CD14-positive monocyte (primary cell): ENCODE measurements at regions not wholly inside any gene's neighbourhood (a gene's known extent, or its start where the extent isn't known, plus 50 kb on each side); places are given as distances from the start of the nearest gene placed in this dataset.

Experiments
- DNase-seq, 3 donors: peaks; one replicate each; pipeline ENCODE4 v3.0.0-alpha.2; 2011 to 2022
- H2AFZ ChIP-seq: 2 replicates; pipeline ENCODE4 v1.6.0; 2012; ENCODE audit warnings: mild to moderate bottlenecking, low read depth, low read length, inconsistent platforms; ENCODE audit not compliant: insufficient read depth, poor library complexity, severe bottlenecking
- H3K27ac ChIP-seq, 2 donors: 1 replicate in 1 of 2; 2 replicates in 1 of 2; pipeline ENCODE4 v1.5.1; 2012 to 2013; ENCODE audit warnings: low read length in 2 of 2, control low read depth in 1 of 2, inconsistent platforms in 1 of 2, low read depth in 1 of 2, mild to moderate bottlenecking in 1 of 2
- H3K27me3 ChIP-seq, 2 donors: one replicate each; pipeline versions ENCODE4 v1.6.0 to v1.6.1; 2011 to 2013; ENCODE audit warnings: low read length in 2 of 2; ENCODE audit not compliant: control insufficient read depth in 2 of 2, insufficient read depth in 2 of 2
- H3K36me3 ChIP-seq, 2 donors: replicated peaks in 1 of 2; 1 replicate in 1 of 2; 2 replicates in 1 of 2; pipeline versions ENCODE4 v1.5.1 to v1.6.1; 2012 to 2013; ENCODE audit warnings: low read length in 2 of 2, control low read depth in 1 of 2, inconsistent platforms in 1 of 2, mild to moderate bottlenecking in 1 of 2; ENCODE audit not compliant: insufficient read depth in 2 of 2, control insufficient read depth in 1 of 2
- H3K4me1 ChIP-seq, 2 donors: 1 replicate in 1 of 2; 2 replicates in 1 of 2; pipeline versions ENCODE4 v1.5.1 to v1.6.1; 2012 to 2013; ENCODE audit warnings: low read length in 2 of 2, control low read depth in 1 of 2, inconsistent platforms in 1 of 2, mild to moderate bottlenecking in 1 of 2, moderate library complexity in 1 of 2; ENCODE audit not compliant: insufficient read depth in 2 of 2, control insufficient read depth in 1 of 2
- H3K4me2 ChIP-seq: replicated peaks from 2 replicates; pipeline ENCODE3; 2012; ENCODE audit warnings: low read length, moderate library complexity, mild to moderate bottlenecking; ENCODE audit not compliant: poor library complexity, severe bottlenecking; ENCODE audit errors: extremely low read depth
- H3K4me3 ChIP-seq, 3 experiments: fragments of 200-600 bp in 1 of 3; sonication (generic) in 1 of 3; replicated peaks in 1 of 3; 1 replicate in 2 of 3; 2 replicates in 1 of 3; pipeline ENCODE4 v1.5.1; 2011 to 2013; ENCODE audit warnings: low read length in 3 of 3, mild to moderate bottlenecking in 3 of 3, control low read depth in 2 of 3, low read depth in 2 of 3, inconsistent platforms in 1 of 3, moderate library complexity in 1 of 3
- H3K79me2 ChIP-seq: 2 replicates; pipeline ENCODE4 v1.6.0; 2012; ENCODE audit warnings: mild to moderate bottlenecking, control low read depth, inconsistent platforms, low read length, moderate library complexity; ENCODE audit not compliant: insufficient read depth
- H3K9ac ChIP-seq: 2 replicates; pipeline ENCODE4 v1.6.0; 2017; ENCODE audit warnings: low read length, mild to moderate bottlenecking; ENCODE audit not compliant: insufficient read depth, poor library complexity, severe bottlenecking
- H3K9me3 ChIP-seq, 2 donors: replicated peaks in 1 of 2; 1 replicate in 1 of 2; 2 replicates in 1 of 2; pipeline versions ENCODE4 v1.5.1 to v1.6.1; 2012 to 2013; ENCODE audit warnings: low read length in 2 of 2, control low read depth in 1 of 2; ENCODE audit not compliant: control insufficient read depth in 1 of 2, insufficient read depth in 1 of 2
- H4K20me1 ChIP-seq: 2 replicates; pipeline ENCODE4 v1.6.0; 2012; ENCODE audit warnings: mild to moderate bottlenecking, low read length, control low read depth, moderate library complexity; ENCODE audit not compliant: insufficient read depth
- H3K27ac Mint-ChIP-seq, 7 donors: one replicate each; pipeline ENCODE4 v1.8.0; 2020; ENCODE audit warnings: mild to moderate bottlenecking in 7 of 7, mixed read lengths in 7 of 7, moderate library complexity in 6 of 7, inconsistent platforms in 2 of 7
- H3K27me3 Mint-ChIP-seq, 3 donors: one replicate each; pipeline ENCODE4 v1.8.0; 2021 to 2022; ENCODE audit warnings: low read depth in 3 of 3, mild to moderate bottlenecking in 3 of 3, mixed read lengths in 3 of 3, moderate library complexity in 3 of 3, inconsistent platforms in 1 of 3
- H3K36me3 Mint-ChIP-seq, 2 donors: one replicate each; pipeline ENCODE4 v1.8.0; 2020; ENCODE audit warnings: mixed read lengths in 2 of 2, inconsistent platforms in 1 of 2, mild to moderate bottlenecking in 1 of 2
- H3K4me1 Mint-ChIP-seq: one replicate; pipeline ENCODE4 v1.8.0; 2020; ENCODE audit warnings: mild to moderate bottlenecking, mixed read lengths
- H3K4me3 Mint-ChIP-seq, 2 donors: one replicate each; pipeline ENCODE4 v1.8.0; 2020; ENCODE audit warnings: mild to moderate bottlenecking in 2 of 2, mixed read lengths in 2 of 2, moderate library complexity in 1 of 2
- H3K9me3 Mint-ChIP-seq, 7 donors: one replicate each; pipeline ENCODE4 v1.8.0; 2020 to 2022; ENCODE audit warnings: mixed read lengths in 7 of 7, mild to moderate bottlenecking in 6 of 7, moderate library complexity in 6 of 7, inconsistent platforms in 2 of 7
- WGBS: methylation state at CpG from one replicate; pipeline ENCODE4 v1.1.5; 2013; ENCODE audit warnings: missing lambda C conversion rate; ENCODE audit not compliant: insufficient coverage; 5-methylcytosine and 5-hydroxymethylcytosine counted together
- intact Hi-C, 2 donors: fragments of 100-400 bp; cut with micrococcal nuclease; formaldehyde crosslinking; loops; one replicate each; pipeline versions ENCODE4 v1.15.0 to v1.15.1; 2023
- TF ChIP-seq, protein P1 (sequence below): fragments of 200-600 bp; IDR thresholded peaks from one replicate; pipeline ENCODE4 v1.8.0; 2022; ENCODE audit warnings: antibody characterized with exemption, mild to moderate bottlenecking

DNA sequence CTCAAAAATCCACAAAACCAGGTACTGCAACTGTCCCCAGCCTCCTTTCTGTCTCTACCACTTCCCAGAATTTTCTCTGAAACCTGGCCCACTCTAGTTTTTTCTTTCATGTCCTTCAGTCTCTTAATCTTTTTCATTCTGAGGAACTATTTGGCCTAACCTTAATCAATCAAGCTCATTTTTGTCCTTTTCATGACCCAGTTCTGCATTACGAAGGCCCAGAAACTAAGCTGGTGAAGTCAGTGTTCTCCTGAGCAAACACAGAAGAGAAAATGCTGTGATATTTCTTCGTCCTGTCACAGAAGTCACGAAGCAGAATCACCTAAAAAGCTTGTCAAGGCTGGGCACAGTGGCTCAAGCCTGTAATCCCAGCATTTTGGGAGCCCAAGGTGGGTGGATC lies 131.7 kb upstream of the EDNRA start:
- no peaks in the 10 kb centered on the region for H3K4me1 Mint-ChIP-seq
- intact Hi-C loops: no loop called here
- Histone ChIP-seq H4K20me1 (no peaks in the 10 kb centered on the region), H3K4me2 (no peak overlapping the region), H3K27ac (no peak overlapping the region), H3K36me3 (no peaks in the 10 kb centered on the region), H3K4me1 (no peaks in the 10 kb centered on the region), H3K9ac (no peak overlapping the region), H3K27me3 (no peaks in the 10 kb centered on the region), H3K79me2 (no peaks in the 10 kb centered on the region), H3K9me3 (peaks cover 4 to 8% of the 10 kb centered on the region in 2 donors), H3K4me3 (no peak overlapping the region), H2AFZ (no peak overlapping the region)
- no peaks in the 10 kb centered on the region for H3K36me3 Mint-ChIP-seq
- no peak overlapping the region for H3K27ac Mint-ChIP-seq
- H3K9me3 Mint-ChIP-seq: peaks cover 2 to 10% (median 4%) of the 10 kb centered on the region in 7 donors
- DNase-seq: no peak
- no peak overlapping the region for H3K4me3 Mint-ChIP-seq
- WGBS: 83% methylated on average over 3 of the region's 3 CpGs
- H3K27me3 Mint-ChIP-seq: no peaks in the 10 kb centered on the region
- TF ChIP-seq, protein P1, sequence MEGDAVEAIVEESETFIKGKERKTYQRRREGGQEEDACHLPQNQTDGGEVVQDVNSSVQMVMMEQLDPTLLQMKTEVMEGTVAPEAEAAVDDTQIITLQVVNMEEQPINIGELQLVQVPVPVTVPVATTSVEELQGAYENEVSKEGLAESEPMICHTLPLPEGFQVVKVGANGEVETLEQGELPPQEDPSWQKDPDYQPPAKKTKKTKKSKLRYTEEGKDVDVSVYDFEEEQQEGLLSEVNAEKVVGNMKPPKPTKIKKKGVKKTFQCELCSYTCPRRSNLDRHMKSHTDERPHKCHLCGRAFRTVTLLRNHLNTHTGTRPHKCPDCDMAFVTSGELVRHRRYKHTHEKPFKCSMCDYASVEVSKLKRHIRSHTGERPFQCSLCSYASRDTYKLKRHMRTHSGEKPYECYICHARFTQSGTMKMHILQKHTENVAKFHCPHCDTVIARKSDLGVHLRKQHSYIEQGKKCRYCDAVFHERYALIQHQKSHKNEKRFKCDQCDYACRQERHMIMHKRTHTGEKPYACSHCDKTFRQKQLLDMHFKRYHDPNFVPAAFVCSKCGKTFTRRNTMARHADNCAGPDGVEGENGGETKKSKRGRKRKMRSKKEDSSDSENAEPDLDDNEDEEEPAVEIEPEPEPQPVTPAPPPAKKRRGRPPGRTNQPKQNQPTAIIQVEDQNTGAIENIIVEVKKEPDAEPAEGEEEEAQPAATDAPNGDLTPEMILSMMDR: no peak

DNA sequence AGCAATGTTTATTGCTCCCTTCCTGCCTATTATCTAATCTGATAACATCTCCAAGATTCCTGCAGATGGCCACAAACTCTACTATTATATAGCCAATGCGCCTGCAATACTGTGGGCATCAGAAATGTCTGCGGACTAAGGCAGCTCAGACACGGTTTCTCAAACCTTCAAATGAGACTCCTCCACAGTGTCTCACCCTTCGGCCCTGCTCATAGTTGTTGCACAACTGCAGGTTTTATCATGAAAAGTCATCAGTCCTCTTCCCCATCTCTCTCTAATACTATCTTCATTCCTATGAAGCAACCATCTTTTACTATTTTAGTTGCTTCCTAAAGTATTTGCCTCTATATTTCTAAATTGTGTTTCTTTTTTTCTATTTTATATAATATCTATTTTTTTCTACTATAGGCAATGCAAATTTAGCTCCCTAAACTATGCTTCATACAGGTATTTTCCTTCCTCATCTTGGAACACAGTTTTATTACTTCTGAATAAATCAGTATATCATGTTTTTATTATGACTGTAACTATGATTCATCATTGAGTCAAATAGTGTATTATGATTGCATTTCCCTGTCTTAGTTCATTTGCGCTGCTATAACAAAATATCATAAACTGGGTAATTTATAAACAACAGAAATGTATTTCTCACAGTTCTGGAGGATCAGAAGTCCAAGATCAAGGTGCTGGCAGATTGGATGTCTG lies 129.7 kb upstream of the EDNRA start:
- no peak for DNase-seq
- Mint-ChIP-seq H3K36me3 (no peaks in the 10 kb centered on the region), H3K27ac (no peak overlapping the region), H3K4me1 (no peaks in the 10 kb centered on the region), H3K27me3 (no peaks in the 10 kb centered on the region), H3K4me3 (no peak overlapping the region), H3K9me3 (peaks cover 2 to 12% (median 4%) of the 10 kb centered on the region in 7 donors)
- Histone ChIP-seq H3K36me3 (no peaks in the 10 kb centered on the region), H3K9me3 (peaks cover 4 to 8% of the 10 kb centered on the region in 2 donors), H3K27ac (no peak overlapping the region), H3K4me3 (no peak overlapping the region), H3K27me3 (no peaks in the 10 kb centered on the region), H3K4me1 (no peaks in the 10 kb centered on the region), H3K79me2 (no peaks in the 10 kb centered on the region), H3K4me2 (no peak overlapping the region), H4K20me1 (no peaks in the 10 kb centered on the region), H3K9ac (no peak overlapping the region), H2AFZ (no peak overlapping the region)
- 100% methylated on average over 4 of the region's 5 CpGs for WGBS
- TF ChIP-seq, protein P1: no peak
- intact Hi-C loops: no loop called here
